ENCODE measurements at regions not wholly inside any gene's neighbourhood (a gene's known extent, or its start where the extent isn't known, plus 50 kb on each side); places are given as distances from the start of the nearest gene placed in this dataset.

DNA sequence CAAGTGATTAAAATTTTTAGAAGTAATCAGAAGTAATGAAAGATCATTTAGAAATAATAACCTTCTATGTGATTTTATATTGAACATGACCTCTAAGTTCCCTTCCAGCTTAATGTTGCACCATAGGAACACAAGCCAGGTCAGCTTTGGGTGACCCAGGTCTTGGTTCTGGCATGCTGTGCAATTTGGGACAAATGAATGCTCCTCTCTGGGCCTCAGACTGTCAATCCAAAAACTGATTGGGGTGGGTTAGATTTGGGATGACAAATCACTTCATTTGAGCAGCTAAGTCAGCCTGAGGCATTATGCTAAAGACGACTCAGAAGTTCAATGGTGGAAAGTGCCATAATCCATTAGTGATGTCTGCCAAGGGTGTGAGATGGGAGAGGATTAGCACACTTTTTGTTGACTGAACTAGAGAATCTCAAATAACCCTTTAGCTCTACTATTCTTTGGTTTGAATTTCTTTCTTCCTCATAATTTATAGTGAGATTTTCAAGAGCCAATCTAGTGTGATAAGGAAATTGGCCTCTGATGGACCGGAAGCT lies 60.7 kb upstream of the BOD1 start:
- in situ Hi-C loops (cut with HindIII; ENCODE audit: extremely low pct_ligation_motif_present, low pct_unique_long_range_greater_than_20kb) = no loop called here
- ATAC-seq = no peak

DNA sequence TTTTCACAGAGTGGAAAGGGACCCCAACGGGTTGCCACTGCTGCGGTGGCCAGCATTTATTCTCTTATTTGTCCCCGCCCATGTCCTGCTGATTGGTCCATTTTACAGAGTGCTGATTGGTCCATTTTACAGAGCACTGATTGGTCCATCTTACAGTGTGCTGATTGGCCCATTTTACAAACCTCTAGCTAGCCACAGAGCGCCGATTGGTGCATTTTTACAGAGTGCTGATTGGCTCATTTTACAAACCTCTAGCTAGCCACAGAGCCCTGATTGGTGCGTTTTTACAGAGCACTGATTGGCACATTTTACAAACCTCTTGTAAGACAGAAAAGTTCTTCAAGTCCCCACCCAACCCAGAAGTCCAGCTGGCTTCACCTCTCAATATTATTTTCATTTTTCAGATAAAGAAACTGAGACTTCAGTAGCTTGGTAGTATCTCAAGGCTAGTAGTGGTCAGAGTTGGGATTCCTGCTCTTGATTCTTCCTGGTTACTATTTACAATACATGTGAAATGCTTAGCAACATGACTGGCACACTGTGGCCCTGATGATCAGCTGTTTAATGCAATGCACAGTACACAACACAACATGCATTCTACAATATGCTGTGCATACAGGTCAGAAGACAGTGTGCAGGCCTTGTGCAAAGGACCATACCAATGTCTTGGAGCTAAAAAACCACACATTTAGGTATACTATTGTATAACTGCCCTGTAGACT lies 63.6 kb upstream of the BOD1 start:
- ATAC-seq = no peak
- no TSS peak for BruUV-seq (replicated peaks)
- Histone ChIP-seq H3K27ac (ENCODE audit: extremely low read length, insufficient read depth, low read length) (no peak overlapping the region), H4K20me1 (ENCODE audit: insufficient read depth, low read length) (no peaks in the 10 kb centered on the region), H3K27me3 (ENCODE audit: control insufficient read depth in 1 of 2, insufficient read depth in 2 of 2, low read length in 2 of 2) (no peaks in the 10 kb centered on the region), H3K79me2 (ENCODE audit: insufficient read depth, low read length) (no peaks in the 10 kb centered on the region), H3K36me3 (replicated peaks in 1 of 2; ENCODE audit: control insufficient read depth in 1 of 2, insufficient read depth in 2 of 2, low read length in 2 of 2) (no peaks in the 10 kb centered on the region), H3K4me2 (ENCODE audit: low read depth, low read length) (no peak overlapping the region), H2AFZ (ENCODE audit: low read length) (no peak overlapping the region), H3K9ac (ENCODE audit: insufficient read depth, low read depth, low read length) (no peak overlapping the region), H3K4me1 (ENCODE audit: insufficient read depth, low read length) (peaks cover 5% of the 10 kb centered on the region; the same call in 1 of the 2 replicates), H3K4me3 (replicated peaks in 1 of 3; ENCODE audit: insufficient read depth in 1 of 3, low read depth in 2 of 3, low read length in 3 of 3) (no peak overlapping the region), H3K9me3 (ENCODE audit: low read length) (0 out of 2 replicates have a peak, but pooled peaks cover 2% of the 10 kb centered on the region)
- intact Hi-C loops (cut with micrococcal nuclease; ENCODE audit: unreplicated experiment) (loop anchor here (10.0 kb wide), 1 partner anchor 145 kb away; no protein-coding TSS in a partner anchor), in situ Hi-C loops (cut with HindIII; ENCODE audit: extremely low pct_ligation_motif_present, low pct_unique_long_range_greater_than_20kb) (no loop called here)
- no peak for FAIRE-seq
- ChIA-PET CTCF (ENCODE audit: low intra/inter-chr PET ratio, low total read pairs) (no interaction called here), POLR2A (no interaction called here)
- no peak for DNase-seq (ENCODE audit: low spot score)
- TF ChIP-seq, protein P1, sequence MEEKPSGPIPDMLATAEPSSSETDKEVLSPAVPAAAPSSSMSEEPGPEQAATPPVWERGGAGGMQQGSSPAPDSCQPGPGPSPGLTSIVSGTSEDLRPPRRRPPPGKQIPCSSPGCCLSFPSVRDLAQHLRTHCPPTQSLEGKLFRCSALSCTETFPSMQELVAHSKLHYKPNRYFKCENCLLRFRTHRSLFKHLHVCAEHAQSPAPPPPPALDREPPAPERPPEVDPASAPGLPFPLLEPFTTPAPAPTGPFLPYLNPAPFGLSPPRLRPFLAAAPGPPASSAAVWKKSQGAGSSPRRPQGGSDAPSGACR (CRISPR knock-in tag; IDR thresholded peaks at IDR 0.05) = no peak
- TF ChIP-seq MAFK (conservative IDR thresholded peaks at IDR 0.05 in 1 of 2, IDR thresholded peaks at IDR 0.05 in 1 of 2; ENCODE audit: low read length in 2 of 2) = peak in 1 of 2 experiments; percentile 17; a peak in 1 of 4 replicates
- no peak for TF ChIP-seq SP4 (CRISPR knock-in tag; IDR thresholded peaks at IDR 0.05)
- TF ChIP-seq, protein P2, sequence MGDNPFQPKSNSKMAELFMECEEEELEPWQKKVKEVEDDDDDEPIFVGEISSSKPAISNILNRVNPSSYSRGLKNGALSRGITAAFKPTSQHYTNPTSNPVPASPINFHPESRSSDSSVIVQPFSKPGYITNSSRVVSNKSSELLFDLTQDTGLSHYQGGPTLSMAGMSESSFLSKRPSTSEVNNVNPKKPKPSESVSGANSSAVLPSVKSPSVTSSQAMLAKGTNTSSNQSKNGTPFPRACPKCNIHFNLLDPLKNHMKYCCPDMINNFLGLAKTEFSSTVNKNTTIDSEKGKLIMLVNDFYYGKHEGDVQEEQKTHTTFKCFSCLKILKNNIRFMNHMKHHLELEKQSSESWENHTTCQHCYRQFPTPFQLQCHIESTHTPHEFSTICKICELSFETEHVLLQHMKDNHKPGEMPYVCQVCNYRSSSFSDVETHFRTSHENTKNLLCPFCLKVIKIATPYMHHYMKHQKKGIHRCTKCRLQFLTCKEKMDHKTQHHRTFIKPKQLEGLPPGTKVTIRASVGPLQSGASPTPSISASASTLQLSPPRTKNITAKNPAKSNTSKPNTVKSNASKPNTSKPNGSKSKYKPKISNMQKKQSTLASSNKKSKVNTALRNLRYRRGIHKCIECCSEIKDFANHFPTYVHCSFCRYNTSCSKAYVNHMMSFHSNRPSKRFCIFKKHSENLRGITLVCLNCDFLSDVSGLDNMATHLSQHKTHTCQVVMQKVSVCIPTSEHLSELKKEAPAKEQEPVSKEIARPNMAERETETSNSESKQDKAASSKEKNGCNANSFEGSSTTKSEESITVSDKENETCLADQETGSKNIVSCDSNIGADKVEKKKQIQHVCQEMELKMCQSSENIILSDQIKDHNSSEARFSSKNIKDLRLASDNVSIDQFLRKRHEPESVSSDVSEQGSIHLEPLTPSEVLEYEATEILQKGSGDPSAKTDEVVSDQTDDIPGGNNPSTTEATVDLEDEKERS (CRISPR knock-in tag; IDR thresholded peaks at IDR 0.05) = no peak
- TF ChIP-seq, protein P3, sequence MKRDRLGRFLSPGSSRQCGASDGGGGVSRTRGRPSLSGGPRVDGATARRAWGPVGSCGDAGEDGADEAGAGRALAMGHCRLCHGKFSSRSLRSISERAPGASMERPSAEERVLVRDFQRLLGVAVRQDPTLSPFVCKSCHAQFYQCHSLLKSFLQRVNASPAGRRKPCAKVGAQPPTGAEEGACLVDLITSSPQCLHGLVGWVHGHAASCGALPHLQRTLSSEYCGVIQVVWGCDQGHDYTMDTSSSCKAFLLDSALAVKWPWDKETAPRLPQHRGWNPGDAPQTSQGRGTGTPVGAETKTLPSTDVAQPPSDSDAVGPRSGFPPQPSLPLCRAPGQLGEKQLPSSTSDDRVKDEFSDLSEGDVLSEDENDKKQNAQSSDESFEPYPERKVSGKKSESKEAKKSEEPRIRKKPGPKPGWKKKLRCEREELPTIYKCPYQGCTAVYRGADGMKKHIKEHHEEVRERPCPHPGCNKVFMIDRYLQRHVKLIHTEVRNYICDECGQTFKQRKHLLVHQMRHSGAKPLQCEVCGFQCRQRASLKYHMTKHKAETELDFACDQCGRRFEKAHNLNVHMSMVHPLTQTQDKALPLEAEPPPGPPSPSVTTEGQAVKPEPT (CRISPR knock-in tag; IDR thresholded peaks at IDR 0.05; ENCODE audit: low read depth) = no peak
- no peak for TF ChIP-seq ZNF841 (CRISPR knock-in tag; IDR thresholded peaks at IDR 0.05; ENCODE audit: borderline replicate concordance)
- TF ChIP-seq, protein P4, sequence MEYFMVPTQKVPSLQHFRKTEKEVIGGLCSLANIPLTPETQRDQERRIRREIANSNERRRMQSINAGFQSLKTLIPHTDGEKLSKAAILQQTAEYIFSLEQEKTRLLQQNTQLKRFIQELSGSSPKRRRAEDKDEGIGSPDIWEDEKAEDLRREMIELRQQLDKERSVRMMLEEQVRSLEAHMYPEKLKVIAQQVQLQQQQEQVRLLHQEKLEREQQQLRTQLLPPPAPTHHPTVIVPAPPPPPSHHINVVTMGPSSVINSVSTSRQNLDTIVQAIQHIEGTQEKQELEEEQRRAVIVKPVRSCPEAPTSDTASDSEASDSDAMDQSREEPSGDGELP (IDR thresholded peaks at IDR 0.05; ENCODE audit: borderline replicate concordance, low read depth) = peak; percentile 63; the same call in 1 of the 2 replicates
- peak; percentile 56; the same call in 1 of the 2 replicates for TF ChIP-seq NFYB (CRISPR knock-in tag; IDR thresholded peaks at IDR 0.05)
- no peak for TF ChIP-seq JUND (CRISPR knock-in tag; IDR thresholded peaks at IDR 0.05)
- WGBS (ENCODE audit: low lambda C conversion rate) = 78% methylated on average over 6 of the region's 6 CpGs

More for the DNA sequence above, 60.7 kb upstream of the BOD1 start:
- Histone ChIP-seq H3K27ac (ENCODE audit: extremely low read length, insufficient read depth, low read length) (no peak overlapping the region), H3K9me3 (ENCODE audit: low read length) (0 out of 2 replicates have a peak, but pooled peaks cover 4% of the 10 kb centered on the region), H3K9ac (ENCODE audit: insufficient read depth, low read depth, low read length) (no peak overlapping the region), H3K4me1 (ENCODE audit: insufficient read depth, low read length) (peaks cover 23% of the 10 kb centered on the region), H3K4me3 (replicated peaks in 1 of 3; ENCODE audit: insufficient read depth in 1 of 3, low read depth in 2 of 3, low read length in 3 of 3) (no peak overlapping the region), H3K4me2 (ENCODE audit: low read depth, low read length) (no peak overlapping the region), H2AFZ (ENCODE audit: low read length) (no peak overlapping the region), H3K79me2 (ENCODE audit: insufficient read depth, low read length) (no peaks in the 10 kb centered on the region), H4K20me1 (ENCODE audit: insufficient read depth, low read length) (no peaks in the 10 kb centered on the region), H3K36me3 (replicated peaks in 1 of 2; ENCODE audit: control insufficient read depth in 1 of 2, insufficient read depth in 2 of 2, low read length in 2 of 2) (no peaks in the 10 kb centered on the region), H3K27me3 (ENCODE audit: control insufficient read depth in 1 of 2, insufficient read depth in 2 of 2, low read length in 2 of 2) (no peaks in the 10 kb centered on the region)
- ChIA-PET POLR2A (no interaction called here), CTCF (ENCODE audit: low intra/inter-chr PET ratio, low total read pairs) (no interaction called here)
- 25% methylated on average over 2 of the region's 2 CpGs for WGBS (ENCODE audit: low lambda C conversion rate)
- BruUV-seq (replicated peaks) = no TSS peak
- TF ChIP-seq ZNF768 (CRISPR knock-in tag; IDR thresholded peaks at IDR 0.05) (peak; percentile 42; the same call in 1 of the 2 replicates), ZNF143 (CRISPR knock-in tag; IDR thresholded peaks at IDR 0.05) (no peak)
- intact Hi-C loops (cut with micrococcal nuclease; ENCODE audit: unreplicated experiment) = no loop called here
- FAIRE-seq (no peak), DNase-seq (ENCODE audit: low spot score) (no peak)

All from HepG2 (cell line).